Aorta (tissue), 5 donors: ENCODE measurements at regions not wholly inside any gene's neighbourhood (a gene's known extent, or its start where the extent isn't known, plus 50 kb on each side); places are given as distances from the start of the nearest gene placed in this dataset.
"Not testable (repeated sequence)": the region's sequence is repeated elsewhere in the genome, so short reads cannot be mapped to it uniquely, and the experiment has no call there.

Experiments used
- ATAC-seq: fragments of 200-7000 bp; cut with Tn5 transposase; one replicate; pipeline ENCODE4 v1.9.1; 2022; ENCODE audit warnings: moderate library complexity; ENCODE audit not compliant: low FRiP score
- DNase-seq, 2 donors: peaks; one replicate each; pipeline ENCODE4 v3.0.0-alpha.2; 2020
- H3K27ac ChIP-seq, 2 donors: one replicate each; pipeline ENCODE4 v1.5.1; 2013; ENCODE audit warnings: low read length in 2 of 2, mild to moderate bottlenecking in 2 of 2, moderate library complexity in 2 of 2, control low read depth in 1 of 2, inconsistent platforms in 1 of 2, low read depth in 1 of 2
- H3K27me3 ChIP-seq, 2 donors: one replicate each; pipeline ENCODE4 v1.6.1; 2013; ENCODE audit warnings: control low read depth in 1 of 2, low read length in 1 of 2, mild to moderate bottlenecking in 1 of 2, moderate library complexity in 1 of 2; ENCODE audit not compliant: insufficient read depth in 2 of 2, control insufficient read depth in 1 of 2
- H3K36me3 ChIP-seq, 2 donors: one replicate each; pipeline ENCODE4 v1.6.1; 2013; ENCODE audit warnings: control low read depth in 1 of 2, low read length in 1 of 2, mild to moderate bottlenecking in 1 of 2; ENCODE audit not compliant: insufficient read depth in 2 of 2, control insufficient read depth in 1 of 2
- H3K4me1 ChIP-seq, 2 donors: one replicate each; pipeline ENCODE4 v1.6.1; 2013; ENCODE audit warnings: low read length in 2 of 2, control low read depth in 1 of 2, mild to moderate bottlenecking in 1 of 2, moderate library complexity in 1 of 2; ENCODE audit not compliant: insufficient read depth in 2 of 2, control insufficient read depth in 1 of 2
- H3K4me3 ChIP-seq, 2 donors: one replicate each; pipeline ENCODE4 v1.5.1; 2013; ENCODE audit warnings: low read length in 2 of 2, control low read depth in 1 of 2, mild to moderate bottlenecking in 1 of 2
- H3K9me3 ChIP-seq: one replicate; pipeline ENCODE4 v1.6.1; 2013; ENCODE audit warnings: mild to moderate bottlenecking, low read length; ENCODE audit not compliant: control insufficient read depth
- WGBS, 2 donors: extraction: QIAGEN DNeasy Blood & Tissue Kit; methylation state at CpG; one replicate each; pipeline ENCODE4 v1.1.7; 2013; 5-methylcytosine and 5-hydroxymethylcytosine counted together
- intact Hi-C, 2 donors: fragments of 100-400 bp; cut with DNase I; formaldehyde crosslinking; loops; one replicate each; pipeline versions ENCODE4 v1.14.2 to v1.15.0; 2022
- microRNA-seq, 2 donors: library from miRNA; unstranded; fragments of <30 nt; microRNA quantifications; one replicate each; pipeline ENCODE4 v1.2.0, GENCODE V29; 2020
- donor health status: healthy with polysubstance abuse.
- donor health status: Bipolar disorder and iron deficiency.
- donor health status: DM: no; HTN: no; CAD: no.
- donor health status: DM: no; HTN: no; CAD: no.
- donor health status: DM: yes; HTN: yes; CAD: no.

- ATAC-seq, intact Hi-C loops, H3K4me3 ChIP-seq, H3K4me1 ChIP-seq, H3K9me3 ChIP-seq, H3K27ac ChIP-seq, H3K36me3 ChIP-seq, DNase-seq, H3K27me3 ChIP-seq: not testable (repeated sequence)
- 87 to 91% methylated on average over 3 of the region's 3 CpGs for WGBS, 2 donors
Observed at GRCh38 chr21:23153842-23154241, 2155.6 kb downstream of the NCAM2 start.

- 78 to 79% methylated on average over 2 of the region's 2 CpGs for WGBS, 2 donors
- intact Hi-C loops = no loop called here
Observed at GRCh38 chr21:23155281-23155680, 2157.1 kb downstream of the NCAM2 start.

GRCh38 chr21:23160914-23161313 is 2162.7 kb downstream of the NCAM2 start:
- Histone ChIP-seq H3K36me3 (no peaks in the 10 kb centered on the region), H3K27ac (no peak overlapping the region), H3K27me3 (no peaks in the 10 kb centered on the region), H3K4me3 (no peak overlapping the region), H3K9me3 (no peaks in the 10 kb centered on the region), H3K4me1 (no peaks in the 10 kb centered on the region)
- intact Hi-C loops = no loop called here
- 57 to 66% methylated on average over 1 of the region's 1 CpG for WGBS, 2 donors
- ATAC-seq (no peak), DNase-seq (no peak)

More at GRCh38 chr21:23155281-23155680, 2157.1 kb downstream of the NCAM2 start:
- ATAC-seq = no peak
- no peaks in the 10 kb centered on the region for H3K4me1 ChIP-seq
- no peak for DNase-seq
- no peaks in the 10 kb centered on the region for H3K36me3 ChIP-seq
- H3K27me3 ChIP-seq = no peaks in the 10 kb centered on the region
- H3K27ac ChIP-seq = no peak overlapping the region
- no peaks in the 10 kb centered on the region for H3K9me3 ChIP-seq
- H3K4me3 ChIP-seq = no peak overlapping the region

DNA sequence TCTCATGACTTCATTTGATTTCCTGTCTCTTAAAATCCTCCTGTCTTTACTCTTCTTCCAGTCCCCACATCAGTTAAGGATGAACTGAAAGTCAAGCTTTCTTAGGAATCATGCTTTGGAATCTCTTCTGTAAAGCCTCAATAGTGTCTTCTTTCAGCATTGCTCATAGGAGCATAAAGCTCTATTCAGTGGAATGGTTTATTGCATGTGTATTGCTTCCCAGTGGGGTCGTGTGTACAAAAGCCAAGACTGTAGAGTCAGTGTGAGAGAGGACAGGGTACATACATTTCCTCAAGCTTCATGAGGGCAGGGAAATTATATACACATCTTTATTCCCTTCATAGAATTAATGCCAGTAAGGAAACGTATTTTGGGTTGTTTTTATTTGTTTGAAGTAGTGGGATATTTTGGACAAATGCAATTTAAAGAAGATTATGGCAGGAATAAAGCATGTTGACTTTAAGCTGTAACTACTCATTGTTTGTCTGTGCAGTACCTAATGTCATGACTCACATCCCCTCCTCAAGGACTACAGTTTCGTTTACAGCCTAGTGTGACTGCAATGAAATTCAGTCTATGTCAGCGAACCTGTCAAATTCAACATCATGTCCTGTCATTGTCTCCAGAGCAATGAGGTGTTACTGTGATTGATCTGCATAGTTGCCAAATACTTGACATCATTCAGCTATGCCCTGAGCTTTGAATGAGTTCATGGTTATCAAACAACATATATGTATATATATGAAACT is 2164.2 kb downstream of the NCAM2 start:
- WGBS, 2 donors = 41 to 43% methylated on average over 4 of the region's 4 CpGs
- no peak for ATAC-seq
- Histone ChIP-seq H3K4me1 (no peaks in the 10 kb centered on the region), H3K4me3 (no peak overlapping the region), H3K27me3 (no peaks in the 10 kb centered on the region), H3K27ac (no peak overlapping the region), H3K36me3 (no peaks in the 10 kb centered on the region), H3K9me3 (no peaks in the 10 kb centered on the region)
- intact Hi-C loops = no loop called here
- DNase-seq = no peak

Small RNA genes lying in the stretch of these regions (microRNA-seq; reads per million reads assigned to microRNA genes)
- 0 reads per million in 2 donors for gene MIR6130
